SK-N-SH (cell line): ENCODE measurements at regions not wholly inside any gene's neighbourhood (a gene's known extent, or its start where the extent isn't known, plus 50 kb on each side); places are given as distances from the start of the nearest gene placed in this dataset.

ENCODE experiments used
- CTCF ChIA-PET: fragments of 300-600, 350-600 bp; formaldehyde crosslinking; extraction: SDS; loops from one replicate; lab custom pipeline; 2021; lab: Yijun Ruan, JAX
- POLR2A ChIA-PET: fragments of 350-600 bp; sonication (Branson Sonifier 250); formaldehyde crosslinking; extraction: SDS; loops from one replicate; lab custom pipeline; 2020; ENCODE audit warnings: antibody characterized with exemption, inconsistent platforms; lab: Yijun Ruan, JAX
- DNase-seq: peaks from one replicate; pipeline ENCODE4 v3.0.0; 2012
- H2AFZ ChIP-seq: fragments of 200-600 bp; sonication (generic); 2 replicates; pipeline ENCODE4 v1.8.1; 2016; ENCODE audit warnings: antibody characterized with exemption, mild to moderate bottlenecking, low read depth
- H3F3A ChIP-seq: fragments of 200-600 bp; sonication (generic); replicated peaks from 2 replicates; pipeline ENCODE3; 2016; ENCODE audit warnings: antibody characterized with exemption, mild to moderate bottlenecking; ENCODE audit not compliant: insufficient read depth
- H3K27ac ChIP-seq, 2 experiments: fragments of 200-500 bp in 1 of 2; fragments of 200-600 bp in 1 of 2; sonication (Bioruptor generic) in 1 of 2; sonication (generic), shearing (Covaris generic) in 1 of 2; 2 replicates each; pipeline versions ENCODE4 v1.5.1 to v1.6.1; 2014 to 2016; ENCODE audit warnings: low read depth in 2 of 2, inconsistent platforms in 1 of 2, low read length in 1 of 2, mild to moderate bottlenecking in 1 of 2, mixed read lengths in 1 of 2
- H3K27me3 ChIP-seq: fragments of 200-600 bp; sonication (generic), shearing (Covaris generic); 2 replicates; pipeline ENCODE4 v1.6.1; 2016; ENCODE audit warnings: mixed run types; ENCODE audit not compliant: insufficient read depth
- H3K36me3 ChIP-seq, 2 experiments: fragments of 200-500 bp in 1 of 2; fragments of 200-600 bp in 1 of 2; sonication (Bioruptor generic) in 1 of 2; sonication (generic) in 1 of 2; replicated peaks in 1 of 2; 2 replicates each; pipeline versions ENCODE3 to v1.5.1; 2014 to 2016; ENCODE audit warnings: low read length in 1 of 2, mild to moderate bottlenecking in 1 of 2; ENCODE audit not compliant: insufficient read depth in 2 of 2, control insufficient read depth in 1 of 2
- H3K4me1 ChIP-seq, 2 experiments: fragments of 200-500 bp in 1 of 2; fragments of 200-600 bp in 1 of 2; sonication (Bioruptor generic) in 1 of 2; sonication (generic), shearing (Covaris generic) in 1 of 2; 2 replicates each; pipeline versions ENCODE4 v1.5.1 to v1.6.1; 2014 to 2016; ENCODE audit warnings: low read depth in 1 of 2, low read length in 1 of 2, mixed run types in 1 of 2; ENCODE audit not compliant: insufficient read depth in 2 of 2, control insufficient read depth in 1 of 2
- H3K4me2 ChIP-seq: fragments of 200-600 bp; sonication (generic), shearing (Covaris generic); 2 replicates; pipeline ENCODE4 v1.6.1; 2017; ENCODE audit warnings: mixed run types
- H3K4me3 ChIP-seq, 2 experiments: fragments of 200-500 bp in 1 of 2; fragments of 200-600 bp in 1 of 2; sonication (Bioruptor generic) in 1 of 2; sonication (generic), shearing (Covaris generic) in 1 of 2; 2 replicates each; pipeline versions ENCODE4 v1.5.1 to v1.8.1; 2014 to 2016; ENCODE audit warnings: low read depth in 2 of 2, inconsistent platforms in 1 of 2, low read length in 1 of 2, mild to moderate bottlenecking in 1 of 2, mixed read lengths in 1 of 2, moderate library complexity in 1 of 2
- H3K79me2 ChIP-seq: fragments of 200-600 bp; sonication (generic); 2 replicates; pipeline ENCODE4 v1.8.1; 2017; ENCODE audit warnings: mild to moderate bottlenecking; ENCODE audit not compliant: insufficient read depth
- H3K9ac ChIP-seq: fragments of 200-600 bp; sonication (generic); 2 replicates; pipeline ENCODE4 v1.6.1; 2017; ENCODE audit warnings: mixed run types
- H3K9me2 ChIP-seq: fragments of 200-600 bp; sonication (generic); 2 replicates; pipeline ENCODE4 v1.6.1; 2017; ENCODE audit warnings: mixed run types
- H3K9me3 ChIP-seq: fragments of 200-600 bp; sonication (generic); 2 replicates; pipeline ENCODE4 v1.6.1; 2017; ENCODE audit warnings: mixed run types, mild to moderate bottlenecking, moderate library complexity
- H4K20me1 ChIP-seq: fragments of 200-600 bp; sonication (generic); 2 replicates; pipeline ENCODE4 v1.6.1; 2017; ENCODE audit warnings: mild to moderate bottlenecking, mixed run types; ENCODE audit not compliant: insufficient read depth
- ELF1 ChIP-seq: IDR thresholded peaks from 2 replicates; pipeline ENCODE4 v1.4.0; 2012
- FOSL2 ChIP-seq: IDR thresholded peaks from 2 replicates; pipeline ENCODE4 v1.4.0; 2012; ENCODE audit warnings: low read depth, mild to moderate bottlenecking, moderate library complexity, borderline replicate concordance
- FOXM1 ChIP-seq: IDR thresholded peaks from 2 replicates; pipeline ENCODE4 v1.4.0; 2012; ENCODE audit warnings: low read depth, mild to moderate bottlenecking
- GABPA ChIP-seq: IDR thresholded peaks from 2 replicates; pipeline ENCODE4 v1.4.0; 2012; ENCODE audit warnings: low read depth, mild to moderate bottlenecking
- GATA2 ChIP-seq: sonication (generic); formaldehyde crosslinking; IDR thresholded peaks from 2 replicates; pipeline ENCODE4 v1.5.0; 2020; ENCODE audit warnings: mild to moderate bottlenecking, missing genetic modification reagents
- MEF2A ChIP-seq: IDR thresholded peaks from 2 replicates; pipeline ENCODE4 v1.4.0; 2012; ENCODE audit warnings: low read depth, borderline replicate concordance
- NFIC ChIP-seq: IDR thresholded peaks from 2 replicates; pipeline ENCODE4 v1.4.0; 2012; ENCODE audit warnings: borderline replicate concordance
- SMC3 ChIP-seq: IDR thresholded peaks from 2 replicates; pipeline ENCODE4 v1.6.1; 2012; ENCODE audit warnings: low read depth, low read length, improper control_type of control experiment
- TCF12 ChIP-seq: IDR thresholded peaks from 2 replicates; pipeline ENCODE4 v1.4.0; 2012
- WGBS: methylation state at CpG from one replicate; pipeline ENCODE4 v1.1.6; 2017; ENCODE audit warnings: low lambda C conversion rate; 5-methylcytosine and 5-hydroxymethylcytosine counted together
- TF ChIP-seq, protein P1 (sequence below): fragments of 150-350 bp; IDR thresholded peaks from 2 replicates; pipeline ENCODE4 v1.6.1; 2017; ENCODE audit warnings: antibody characterized with exemption, low read length, low read depth, borderline replicate concordance
- TF ChIP-seq, protein P2 (sequence below): fragments of 200-600 bp; sonication (generic); IDR thresholded peaks from 2 replicates; pipeline ENCODE4 v1.6.1; 2017; ENCODE audit warnings: antibody characterized with exemption, mild to moderate bottlenecking, moderate library complexity
- TF ChIP-seq, protein P3 (sequence below): IDR thresholded peaks from 2 replicates; pipeline ENCODE4 v1.4.0; 2012; ENCODE audit warnings: low read depth, borderline replicate concordance
- TF ChIP-seq, protein P4 (sequence below): IDR thresholded peaks from 2 replicates; pipeline ENCODE4; 2012
- TF ChIP-seq, protein P5 (sequence below): IDR thresholded peaks from 2 replicates; pipeline ENCODE4 v1.4.0; 2012; ENCODE audit warnings: low read depth

DNA sequence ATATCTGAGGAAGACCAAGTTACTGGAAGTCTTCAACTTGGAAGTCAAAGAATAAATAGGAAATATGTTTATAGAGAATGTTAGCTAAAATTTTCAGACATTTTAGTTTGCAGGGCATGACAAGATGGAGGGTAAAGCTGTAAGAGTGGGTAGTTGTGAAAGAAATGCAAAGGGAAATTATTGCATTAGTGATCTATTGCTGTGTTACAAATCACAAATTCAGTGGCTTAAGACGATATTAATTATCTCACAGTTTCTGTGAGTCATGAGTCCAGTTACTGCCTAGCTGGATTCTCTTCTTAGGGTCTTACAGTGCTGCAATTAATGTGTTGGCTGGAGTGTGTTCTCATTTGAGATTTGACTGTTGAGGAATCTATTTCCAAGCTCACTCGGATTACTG, 62.9 kb upstream of the CAMK2D start (continued):
- TF ChIP-seq FOSL2 (no peak), TCF12 (no peak), FOXM1 (no peak), ELF1 (no peak), SMC3 (no peak)

DNA sequence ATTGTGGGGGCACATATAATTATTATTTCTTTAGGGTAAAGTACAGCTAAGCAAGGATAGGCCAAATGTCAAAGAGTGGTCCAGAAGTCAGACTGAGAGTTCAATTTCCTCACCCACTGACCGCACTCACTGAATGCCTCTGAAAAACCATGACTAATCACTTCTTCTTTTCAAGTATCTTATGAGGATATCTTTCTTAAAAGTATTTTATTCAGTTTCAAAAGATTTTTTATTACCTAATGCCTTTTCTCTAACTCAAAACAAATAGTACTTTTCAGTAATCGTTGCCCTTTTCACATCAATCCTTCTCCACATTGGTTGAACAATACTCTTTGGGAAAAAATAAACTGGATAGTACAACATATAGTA, 61.7 kb upstream of the CAMK2D start:
- CTCF ChIA-PET, result no interaction called here
- Histone ChIP-seq H3K9me3 (no peaks in the 10 kb centered on the region), H3K4me1 (peaks cover 0 to 8% of the 10 kb centered on the region in 2 experiments; a peak in 3 of 4 replicates), H3F3A (peaks cover 3% of the 10 kb centered on the region), H3K4me2 (no peak overlapping the region), H3K79me2 (no peaks in the 10 kb centered on the region), H3K27me3 (no peaks in the 10 kb centered on the region), H3K4me3 (no peak overlapping the region), H4K20me1 (no peaks in the 10 kb centered on the region), H3K9me2 (no peaks in the 10 kb centered on the region), H3K27ac (no peak overlapping the region), H3K36me3 (no peaks in the 10 kb centered on the region), H3K9ac (no peak overlapping the region), H2AFZ (no peak overlapping the region)
- 57% methylated on average over 2 of the region's 2 CpGs for WGBS
- POLR2A ChIA-PET, result no interaction called here
- TF ChIP-seq GABPA (no peak), MEF2A (no peak), NFIC (no peak), FOSL2 (no peak), ELF1 (no peak), GATA2 (CRISPR knock-in tag) (no peak)
- TF ChIP-seq, protein P1, sequence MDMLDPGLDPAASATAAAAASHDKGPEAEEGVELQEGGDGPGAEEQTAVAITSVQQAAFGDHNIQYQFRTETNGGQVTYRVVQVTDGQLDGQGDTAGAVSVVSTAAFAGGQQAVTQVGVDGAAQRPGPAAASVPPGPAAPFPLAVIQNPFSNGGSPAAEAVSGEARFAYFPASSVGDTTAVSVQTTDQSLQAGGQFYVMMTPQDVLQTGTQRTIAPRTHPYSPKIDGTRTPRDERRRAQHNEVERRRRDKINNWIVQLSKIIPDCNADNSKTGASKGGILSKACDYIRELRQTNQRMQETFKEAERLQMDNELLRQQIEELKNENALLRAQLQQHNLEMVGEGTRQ, result no peak
- TF ChIP-seq, protein P2, sequence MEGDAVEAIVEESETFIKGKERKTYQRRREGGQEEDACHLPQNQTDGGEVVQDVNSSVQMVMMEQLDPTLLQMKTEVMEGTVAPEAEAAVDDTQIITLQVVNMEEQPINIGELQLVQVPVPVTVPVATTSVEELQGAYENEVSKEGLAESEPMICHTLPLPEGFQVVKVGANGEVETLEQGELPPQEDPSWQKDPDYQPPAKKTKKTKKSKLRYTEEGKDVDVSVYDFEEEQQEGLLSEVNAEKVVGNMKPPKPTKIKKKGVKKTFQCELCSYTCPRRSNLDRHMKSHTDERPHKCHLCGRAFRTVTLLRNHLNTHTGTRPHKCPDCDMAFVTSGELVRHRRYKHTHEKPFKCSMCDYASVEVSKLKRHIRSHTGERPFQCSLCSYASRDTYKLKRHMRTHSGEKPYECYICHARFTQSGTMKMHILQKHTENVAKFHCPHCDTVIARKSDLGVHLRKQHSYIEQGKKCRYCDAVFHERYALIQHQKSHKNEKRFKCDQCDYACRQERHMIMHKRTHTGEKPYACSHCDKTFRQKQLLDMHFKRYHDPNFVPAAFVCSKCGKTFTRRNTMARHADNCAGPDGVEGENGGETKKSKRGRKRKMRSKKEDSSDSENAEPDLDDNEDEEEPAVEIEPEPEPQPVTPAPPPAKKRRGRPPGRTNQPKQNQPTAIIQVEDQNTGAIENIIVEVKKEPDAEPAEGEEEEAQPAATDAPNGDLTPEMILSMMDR, result no peak
- TF ChIP-seq, protein P3, sequence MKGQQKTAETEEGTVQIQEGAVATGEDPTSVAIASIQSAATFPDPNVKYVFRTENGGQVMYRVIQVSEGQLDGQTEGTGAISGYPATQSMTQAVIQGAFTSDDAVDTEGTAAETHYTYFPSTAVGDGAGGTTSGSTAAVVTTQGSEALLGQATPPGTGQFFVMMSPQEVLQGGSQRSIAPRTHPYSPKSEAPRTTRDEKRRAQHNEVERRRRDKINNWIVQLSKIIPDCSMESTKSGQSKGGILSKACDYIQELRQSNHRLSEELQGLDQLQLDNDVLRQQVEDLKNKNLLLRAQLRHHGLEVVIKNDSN, result no peak
- TF ChIP-seq, protein P4, sequence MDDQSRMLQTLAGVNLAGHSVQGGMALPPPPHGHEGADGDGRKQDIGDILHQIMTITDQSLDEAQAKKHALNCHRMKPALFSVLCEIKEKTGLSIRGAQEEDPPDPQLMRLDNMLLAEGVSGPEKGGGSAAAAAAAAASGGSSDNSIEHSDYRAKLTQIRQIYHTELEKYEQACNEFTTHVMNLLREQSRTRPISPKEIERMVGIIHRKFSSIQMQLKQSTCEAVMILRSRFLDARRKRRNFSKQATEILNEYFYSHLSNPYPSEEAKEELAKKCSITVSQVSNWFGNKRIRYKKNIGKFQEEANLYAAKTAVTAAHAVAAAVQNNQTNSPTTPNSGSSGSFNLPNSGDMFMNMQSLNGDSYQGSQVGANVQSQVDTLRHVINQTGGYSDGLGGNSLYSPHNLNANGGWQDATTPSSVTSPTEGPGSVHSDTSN, result no peak
- TF ChIP-seq, protein P5, sequence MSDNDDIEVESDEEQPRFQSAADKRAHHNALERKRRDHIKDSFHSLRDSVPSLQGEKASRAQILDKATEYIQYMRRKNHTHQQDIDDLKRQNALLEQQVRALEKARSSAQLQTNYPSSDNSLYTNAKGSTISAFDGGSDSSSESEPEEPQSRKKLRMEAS, result no peak
- DNase-seq, result no peak
